B cell (primary cell): ENCODE measurements at regions not wholly inside any gene's neighbourhood (a gene's known extent, or its start where the extent isn't known, plus 50 kb on each side); places are given as distances from the start of the nearest gene placed in this dataset.

Source experiments
- ATAC-seq: fragments of 200-7000 bp; cut with Tn5 transposase; one replicate; pipeline ENCODE4 v1.10.0; 2021; ENCODE audit warnings: low read depth, mild to moderate bottlenecking, moderate number of reproducible peaks, moderate library complexity
- CTCF ChIA-PET: fragments of 350-600 bp; sonication (Branson Sonifier 250); formaldehyde crosslinking; loops from one replicate; lab custom pipeline; 2021; ENCODE audit warnings: antibody characterized with exemption, inconsistent platforms; lab: Charles Lee
- POLR2A ChIA-PET: fragments of 350-600 bp; sonication (Branson Sonifier 250); formaldehyde crosslinking; loops from one replicate; lab custom pipeline; 2021; ENCODE audit warnings: antibody characterized with exemption; lab: Charles Lee
- DNase-seq: peaks from one replicate; pipeline ENCODE4 v3.0.0; 2013
- H2AFZ ChIP-seq: 2 replicates; pipeline ENCODE4 v1.6.1; 2012; ENCODE audit warnings: mild to moderate bottlenecking, low read depth, low read length; ENCODE audit not compliant: insufficient read depth, poor library complexity, severe bottlenecking
- H3K27ac ChIP-seq, 2 donors: 1 replicate in 1 of 2; 2 replicates in 1 of 2; pipeline ENCODE4 v1.5.1; 2012 to 2013; ENCODE audit warnings: low read length in 2 of 2, mild to moderate bottlenecking in 2 of 2, moderate library complexity in 1 of 2
- H3K27me3 ChIP-seq, 4 experiments: fragments of 200-600 bp in 1 of 4; sonication (generic) in 1 of 4; replicated peaks in 1 of 4; 1 replicate in 2 of 4; 2 replicates in 2 of 4; pipeline versions ENCODE4 v1.6.1 to v1.7.0; 2013 to 2016; ENCODE audit warnings: low read length in 3 of 4, mild to moderate bottlenecking in 2 of 4, mixed read lengths in 1 of 4, moderate library complexity in 1 of 4; ENCODE audit not compliant: insufficient read depth in 4 of 4, control insufficient read depth in 3 of 4; ENCODE audit errors: control extremely low read depth in 1 of 4
- H3K36me3 ChIP-seq, 2 experiments: replicated peaks in 1 of 2; 1 replicate in 1 of 2; 2 replicates in 1 of 2; pipeline versions ENCODE4 v1.6.1 to v1.7.1; 2013; ENCODE audit warnings: low read length in 1 of 2; ENCODE audit not compliant: insufficient read depth in 2 of 2, control insufficient read depth in 1 of 2; ENCODE audit errors: control extremely low read depth in 1 of 2, extremely low read depth in 1 of 2
- H3K4me1 ChIP-seq, 2 donors: fragments of 200-600 bp in 1 of 2; sonication (generic) in 1 of 2; 1 replicate in 1 of 2; 2 replicates in 1 of 2; pipeline versions ENCODE4 v1.5.1 to v1.6.1; 2013 to 2017; ENCODE audit warnings: low read length in 2 of 2; ENCODE audit not compliant: control insufficient read depth in 2 of 2, insufficient read depth in 2 of 2
- H3K4me2 ChIP-seq: replicated peaks from 2 replicates; pipeline ENCODE3; 2012; ENCODE audit warnings: mild to moderate bottlenecking, low read depth, low read length; ENCODE audit not compliant: poor library complexity, severe bottlenecking
- H3K4me3 ChIP-seq, 5 experiments: fragments of 200-600 bp in 1 of 5; sonication (generic) in 1 of 5; 1 replicate in 3 of 5; 2 replicates in 2 of 5; pipeline versions ENCODE4 v1.5.1 to v1.7.0; 2011 to 2016; ENCODE audit warnings: low read length in 4 of 5, mild to moderate bottlenecking in 4 of 5, low read depth in 2 of 5, control low read depth in 1 of 5, moderate library complexity in 1 of 5; ENCODE audit not compliant: insufficient read depth in 1 of 5; ENCODE audit errors: control extremely low read depth in 1 of 5, extremely low read depth in 1 of 5
- H3K79me2 ChIP-seq: fragments of 200-600 bp; sonication (generic); one replicate; pipeline ENCODE4 v1.6.0; 2016; ENCODE audit warnings: low read length; ENCODE audit not compliant: control insufficient read depth, insufficient read depth
- H3K9ac ChIP-seq: fragments of 200-600 bp; sonication (generic); 2 replicates; pipeline ENCODE4 v1.6.1; 2017; ENCODE audit warnings: mild to moderate bottlenecking, low read length, moderate library complexity
- H3K9me3 ChIP-seq, 3 donors: one replicate each; pipeline versions ENCODE4 v1.6.1 to v1.7.1; 2013; ENCODE audit warnings: low read length in 2 of 3; ENCODE audit not compliant: control insufficient read depth in 2 of 3, insufficient read depth in 1 of 3; ENCODE audit errors: control extremely low read depth in 1 of 3
- H4K20me1 ChIP-seq: 2 replicates; pipeline ENCODE4 v1.6.0; 2012; ENCODE audit warnings: mild to moderate bottlenecking, low read length; ENCODE audit not compliant: insufficient read depth, control insufficient read depth, poor library complexity, severe bottlenecking
- H3K27ac Mint-ChIP-seq: one replicate; pipeline ENCODE4 v1.8.0; 2021; ENCODE audit warnings: mixed read lengths
- H3K27me3 Mint-ChIP-seq: one replicate; pipeline ENCODE4 v1.8.0; 2021; ENCODE audit warnings: mixed read lengths
- H3K4me1 Mint-ChIP-seq: one replicate; pipeline ENCODE4 v1.8.0; 2021; ENCODE audit warnings: mixed read lengths
- H3K4me3 Mint-ChIP-seq: one replicate; pipeline ENCODE4 v1.8.0; 2021; ENCODE audit warnings: mixed read lengths
- H3K9me3 Mint-ChIP-seq: one replicate; pipeline ENCODE4 v1.8.0; 2022; ENCODE audit warnings: mixed read lengths; ENCODE audit not compliant: insufficient read depth
- CTCF ChIP-seq: fragments of 200-600 bp; IDR thresholded peaks from one replicate; pipeline ENCODE4 v1.8.0; 2022; ENCODE audit warnings: antibody characterized with exemption, mild to moderate bottlenecking
- EZH2 ChIP-seq: IDR thresholded peaks from 2 replicates; pipeline ENCODE4 v1.6.1; 2012; ENCODE audit warnings: borderline replicate concordance, low read depth, mild to moderate bottlenecking, moderate library complexity, low read length; ENCODE audit not compliant: insufficient read depth, poor library complexity, severe bottlenecking
- WGBS: methylation state at CpG from one replicate; pipeline ENCODE4 v1.1.5; 2013; ENCODE audit warnings: missing lambda C conversion rate; ENCODE audit not compliant: insufficient coverage; 5-methylcytosine and 5-hydroxymethylcytosine counted together
- intact Hi-C: fragments of 100-400 bp; cut with micrococcal nuclease; formaldehyde crosslinking; loops from one replicate; pipeline ENCODE4 v1.10.0; 2022

DNA sequence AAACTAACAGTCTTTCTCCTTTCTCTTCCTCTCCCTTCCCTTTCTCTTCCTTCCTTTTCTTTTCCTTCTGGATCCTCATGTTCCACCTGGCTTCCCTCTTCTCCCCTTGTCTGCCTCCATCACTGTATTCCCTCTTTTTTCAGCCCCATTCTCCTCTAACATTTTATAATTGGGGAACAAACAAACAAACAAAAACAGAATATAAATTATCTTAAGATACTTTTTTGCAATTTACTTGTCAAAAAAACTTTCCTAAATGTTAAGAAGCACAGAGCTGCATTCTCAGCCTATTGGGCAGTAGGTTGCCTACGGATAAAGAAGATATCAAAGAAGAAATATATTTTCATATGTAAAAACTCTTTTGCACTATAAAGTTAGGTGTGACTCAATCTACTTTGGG lies 1382.2 kb upstream of the MIR17HG start:
- H3K4me3 Mint-ChIP-seq, result no peak overlapping the region
- Histone ChIP-seq H3K4me2 (no peak overlapping the region), H3K4me1 (no peaks in the 10 kb centered on the region), H4K20me1 (no peaks in the 10 kb centered on the region), H3K27ac (no peak overlapping the region), H3K79me2 (no peaks in the 10 kb centered on the region), H3K27me3 (no peaks in the 10 kb centered on the region), H3K9me3 (peaks cover 0 to 2% (median 0%) of the 10 kb centered on the region in 3 donors), H3K36me3 (no peaks in the 10 kb centered on the region), H3K4me3 (no peak overlapping the region), H2AFZ (no peak overlapping the region), H3K9ac (no peak overlapping the region)
- TF ChIP-seq EZH2, result no peak
- TF ChIP-seq CTCF, result no peak
- ATAC-seq (no peak), DNase-seq (no peak)
- intact Hi-C loops, result no loop called here
- no peak overlapping the region for H3K27ac Mint-ChIP-seq
- ChIA-PET CTCF (no interaction called here), POLR2A (no interaction called here)
- no peaks in the 10 kb centered on the region for H3K9me3 Mint-ChIP-seq
- no CpG with 5 or more reads among the region's 1 CpG for WGBS
- no peaks in the 10 kb centered on the region for H3K27me3 Mint-ChIP-seq
- no peaks in the 10 kb centered on the region for H3K4me1 Mint-ChIP-seq

GRCh38 chr13:89966524-89966923 lies 1381.0 kb upstream of the MIR17HG start:
- Histone ChIP-seq H3K4me2 (no peak overlapping the region), H2AFZ (no peak overlapping the region), H3K4me3 (no peak overlapping the region), H3K27ac (no peak overlapping the region), H4K20me1 (no peaks in the 10 kb centered on the region), H3K27me3 (no peaks in the 10 kb centered on the region), H3K36me3 (no peaks in the 10 kb centered on the region), H3K4me1 (no peaks in the 10 kb centered on the region), H3K79me2 (no peaks in the 10 kb centered on the region), H3K9ac (no peak overlapping the region), H3K9me3 (peaks cover 0 to 2% (median 0%) of the 10 kb centered on the region in 3 donors)
- Mint-ChIP-seq H3K4me1 (no peaks in the 10 kb centered on the region), H3K27me3 (no peaks in the 10 kb centered on the region), H3K4me3 (no peak overlapping the region), H3K9me3 (no peaks in the 10 kb centered on the region), H3K27ac (no peak overlapping the region)
- TF ChIP-seq CTCF (no peak), EZH2 (no peak)
- WGBS, result 82% methylated on average over 3 of the region's 5 CpGs
- ChIA-PET POLR2A (no interaction called here), CTCF (no interaction called here)
- ATAC-seq, result no peak
- intact Hi-C loops, result no loop called here
- DNase-seq, result no peak
